ENCODE measurements at regions not wholly inside any gene's neighbourhood (a gene's known extent, or its start where the extent isn't known, plus 50 kb on each side); places are given as distances from the start of the nearest gene placed in this dataset.
"Not testable (repeated sequence)": the region's sequence is repeated elsewhere in the genome, so short reads cannot be mapped to it uniquely, and the experiment has no call there.

GRCh38 chr3:146700025-146700424 lies 94.9 kb upstream of the PLSCR5 start:
- not testable (repeated sequence) for TF ChIP-seq POLR2A, POLR2AphosphoS5 (IDR thresholded peaks at IDR 0.05; ENCODE audit: low read depth, low read length)

Measured in GM12891 (cell line).